Head of caudate nucleus (tissue), 42 donors: ENCODE measurements at regions not wholly inside any gene's neighbourhood (a gene's known extent, or its start where the extent isn't known, plus 50 kb on each side); places are given as distances from the start of the nearest gene placed in this dataset.

ENCODE experiments used
- DNase-seq, 42 donors: peaks; one replicate each; pipeline versions ENCODE4 v3.0.0 to v3.0.0-alpha.2; 2020 to 2021; ENCODE audit warnings: mixed read lengths in 7 of 42
- intact Hi-C: fragments of 100-400 bp; cut with DNase I; formaldehyde crosslinking; loops from one replicate; pipeline ENCODE4 v1.15.0; 2022

DNA sequence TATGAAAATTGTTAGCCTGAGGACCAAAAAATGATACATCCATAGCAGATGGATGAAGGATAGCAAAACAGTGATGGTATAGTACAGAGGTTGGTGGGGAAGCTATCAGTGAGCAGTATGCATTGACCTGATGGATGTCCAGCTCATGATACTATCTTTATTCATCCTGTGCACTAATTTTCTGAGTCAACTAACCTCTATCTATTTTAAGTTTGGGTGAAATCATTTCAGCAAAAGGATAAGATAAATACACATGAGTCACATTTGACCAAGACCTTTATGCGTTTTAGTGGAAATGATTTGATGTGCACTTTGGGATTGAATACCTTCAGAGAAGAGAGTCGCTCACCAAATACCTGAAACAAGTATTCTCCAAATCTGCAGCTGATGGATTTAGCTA, 351.0 kb upstream of the NR3C2 start:
- intact Hi-C loops, result no loop called here

DNA sequence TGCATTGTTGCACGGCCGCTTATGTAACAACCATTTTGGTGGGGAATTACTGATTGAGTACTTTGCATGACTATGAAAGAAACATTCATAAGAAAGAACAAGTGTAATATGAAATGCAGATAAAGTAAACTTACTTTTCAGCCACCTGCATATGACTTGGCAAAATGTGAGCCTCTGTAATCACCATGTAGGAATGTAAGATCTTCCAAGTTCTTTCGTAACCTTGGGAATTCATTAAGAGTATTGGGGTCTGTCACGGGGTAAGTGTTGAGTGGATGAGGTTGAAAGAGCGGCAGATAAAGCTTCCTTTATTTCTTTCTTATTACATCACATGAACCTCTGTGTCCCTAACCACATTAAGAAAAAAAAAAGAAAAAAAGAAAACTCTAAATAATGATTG, 348.5 kb upstream of the NR3C2 start:
- no peak for DNase-seq
- intact Hi-C loops, result no loop called here

More for the DNA sequence above, 351.0 kb upstream of the NR3C2 start:
- no peak for DNase-seq

DNA sequence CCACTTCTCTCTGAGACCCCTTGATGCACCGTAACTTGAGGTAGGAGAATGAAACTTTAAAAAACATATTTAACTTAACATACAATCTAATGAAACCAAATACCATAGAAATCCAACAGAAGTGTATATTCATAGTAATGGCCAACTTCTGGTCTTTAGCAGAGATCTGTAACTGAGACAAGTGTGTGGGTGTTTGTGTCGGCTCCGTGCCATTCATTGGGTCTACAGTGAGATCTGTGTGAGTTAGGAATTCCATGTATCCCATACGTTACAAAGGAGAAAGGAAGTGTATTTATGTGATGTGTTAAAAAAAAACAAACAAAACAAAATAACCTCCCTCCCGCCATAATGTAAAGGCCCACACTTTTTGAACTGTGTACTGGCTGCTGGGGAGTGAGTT, 348.0 kb upstream of the NR3C2 start:
- intact Hi-C loops, result no loop called here
- DNase-seq, result no peak

DNA sequence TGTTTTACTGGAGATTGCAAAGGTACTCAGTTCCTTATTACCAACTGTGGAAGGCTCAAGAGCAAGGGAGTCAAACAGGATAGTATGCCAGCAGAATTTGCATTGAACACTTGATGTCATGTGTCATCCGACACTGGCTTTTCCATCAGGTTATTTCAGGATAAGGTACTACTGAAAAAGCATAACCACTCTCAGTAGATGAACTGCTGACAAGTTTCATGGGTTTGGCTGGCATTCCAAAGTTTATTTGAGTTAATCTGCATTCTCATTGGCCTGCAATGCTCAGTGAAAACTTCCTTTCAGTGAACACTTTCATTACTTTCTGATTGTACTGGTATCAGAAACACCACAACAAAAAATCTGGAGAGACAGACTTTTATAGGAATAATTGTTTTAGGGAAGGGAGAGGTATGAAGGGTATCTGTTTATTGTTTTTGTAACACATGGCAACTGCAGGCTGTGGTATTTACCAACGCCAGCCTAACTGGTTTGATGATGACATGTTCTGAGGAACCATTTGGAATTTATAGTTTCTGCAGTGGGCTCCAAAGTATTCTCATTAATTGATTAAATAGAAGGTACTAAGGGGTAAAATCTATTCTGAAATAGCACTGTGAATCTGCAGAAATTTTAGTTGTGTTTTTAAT, 345.7 kb upstream of the NR3C2 start:
- no peak for DNase-seq
- intact Hi-C loops, result no loop called here

DNA sequence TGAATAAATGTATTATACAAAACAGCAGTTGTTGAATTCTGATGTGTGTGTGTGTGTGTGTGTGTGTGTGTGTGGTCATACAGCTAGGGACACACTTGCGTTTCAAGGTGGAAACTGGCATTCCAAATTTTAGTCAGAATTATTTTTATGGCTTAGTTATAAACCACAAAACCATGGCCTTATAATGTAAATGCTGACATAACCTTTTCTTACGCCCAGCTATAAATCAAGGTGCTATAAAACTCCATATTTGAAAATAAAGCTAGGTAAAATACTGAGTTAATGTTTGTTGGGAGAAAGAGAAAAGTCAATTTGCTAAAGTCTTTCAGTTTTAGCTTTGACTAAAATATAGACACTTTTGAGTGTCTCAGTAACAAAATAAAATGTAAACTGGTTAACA, 345.1 kb upstream of the NR3C2 start:
- intact Hi-C loops, result no loop called here
- DNase-seq, result no peak

DNA sequence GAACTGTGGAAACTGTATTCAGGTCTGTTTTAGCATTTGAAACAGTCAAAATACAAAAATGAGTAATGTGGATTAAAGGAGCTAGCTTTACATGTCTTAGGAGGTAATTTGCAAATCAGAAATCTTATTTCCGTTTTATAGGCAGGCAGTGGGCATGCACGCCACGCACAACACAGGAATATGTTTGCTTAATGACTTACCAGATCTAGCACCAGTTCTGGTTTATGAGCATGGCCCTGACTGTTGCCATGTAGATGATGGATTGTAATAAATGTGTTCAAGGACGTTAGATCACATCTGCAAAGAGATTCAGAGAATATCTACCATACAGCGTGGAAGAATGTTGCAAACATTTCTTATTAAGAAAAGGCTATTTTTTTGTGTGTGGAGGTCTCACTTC, 344.5 kb upstream of the NR3C2 start:
- intact Hi-C loops, result no loop called here
- DNase-seq, result no peak

DNA sequence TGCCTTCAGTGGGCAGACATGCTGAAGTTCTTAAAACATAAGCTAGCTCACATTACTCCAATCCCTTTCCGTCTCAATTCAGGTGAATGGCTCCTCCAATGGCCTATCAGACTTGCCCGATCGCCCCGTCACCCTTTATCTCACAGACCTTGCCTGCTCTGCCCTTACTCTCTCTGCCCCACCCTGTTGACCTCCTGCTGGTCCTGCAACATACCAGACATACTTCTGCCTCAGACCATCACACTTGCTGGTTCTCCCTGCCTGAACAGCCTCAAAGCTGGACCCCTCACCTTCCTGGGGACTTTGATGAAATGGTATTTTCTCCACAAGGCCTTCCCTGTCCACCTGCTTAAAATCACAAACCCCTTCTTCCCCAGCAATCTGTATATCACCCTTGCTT, 340.1 kb upstream of the NR3C2 start:
- intact Hi-C loops, result no loop called here
- DNase-seq, result no peak

DNA sequence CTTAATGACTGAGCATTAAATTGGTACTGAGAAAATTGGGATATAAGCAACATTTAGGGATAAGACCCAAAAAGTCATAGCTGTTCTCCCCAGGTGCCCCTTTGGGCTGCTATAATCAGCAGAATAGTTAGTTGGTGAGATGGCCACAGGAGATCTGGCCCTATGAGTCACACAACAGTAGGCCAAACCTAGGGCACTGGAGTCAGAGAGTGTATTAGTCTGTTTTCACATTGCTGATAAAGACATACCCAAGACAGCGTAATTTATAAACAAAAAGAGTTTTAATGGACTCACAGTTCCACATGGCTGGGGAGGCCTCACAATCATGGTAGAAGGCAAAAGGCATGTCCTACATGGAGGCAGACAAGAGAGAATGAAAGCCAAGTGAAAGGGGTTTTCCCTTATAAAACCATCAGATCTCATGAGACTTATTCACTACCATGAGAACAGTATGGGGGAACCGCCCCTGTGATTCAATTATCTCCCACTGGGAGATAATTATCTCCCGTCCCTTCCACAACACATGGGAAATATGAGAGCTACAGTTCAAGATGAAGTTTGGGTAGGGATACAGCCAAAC, 338.3 kb upstream of the NR3C2 start:
- intact Hi-C loops, result no loop called here
- no peak for DNase-seq

DNA sequence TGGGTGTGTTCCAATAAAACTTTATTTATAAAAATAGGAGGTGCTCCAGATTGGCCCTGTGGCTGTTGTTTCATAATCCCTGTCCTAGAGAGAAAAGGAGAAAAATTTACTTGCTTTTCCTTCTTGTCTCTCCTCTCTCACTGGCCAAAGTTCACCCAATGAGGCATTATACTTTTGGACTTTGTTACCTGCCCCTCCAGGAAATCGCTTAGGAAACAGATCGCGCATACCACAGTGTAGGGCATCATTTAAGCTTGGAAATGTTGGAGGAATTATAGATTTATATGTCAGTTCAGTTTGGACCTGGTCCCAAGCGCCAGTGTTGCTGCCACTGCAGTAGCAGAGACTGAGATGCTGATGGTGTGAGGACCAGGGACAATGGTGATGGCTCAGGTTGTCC, 337.6 kb upstream of the NR3C2 start:
- no peak for DNase-seq

DNA sequence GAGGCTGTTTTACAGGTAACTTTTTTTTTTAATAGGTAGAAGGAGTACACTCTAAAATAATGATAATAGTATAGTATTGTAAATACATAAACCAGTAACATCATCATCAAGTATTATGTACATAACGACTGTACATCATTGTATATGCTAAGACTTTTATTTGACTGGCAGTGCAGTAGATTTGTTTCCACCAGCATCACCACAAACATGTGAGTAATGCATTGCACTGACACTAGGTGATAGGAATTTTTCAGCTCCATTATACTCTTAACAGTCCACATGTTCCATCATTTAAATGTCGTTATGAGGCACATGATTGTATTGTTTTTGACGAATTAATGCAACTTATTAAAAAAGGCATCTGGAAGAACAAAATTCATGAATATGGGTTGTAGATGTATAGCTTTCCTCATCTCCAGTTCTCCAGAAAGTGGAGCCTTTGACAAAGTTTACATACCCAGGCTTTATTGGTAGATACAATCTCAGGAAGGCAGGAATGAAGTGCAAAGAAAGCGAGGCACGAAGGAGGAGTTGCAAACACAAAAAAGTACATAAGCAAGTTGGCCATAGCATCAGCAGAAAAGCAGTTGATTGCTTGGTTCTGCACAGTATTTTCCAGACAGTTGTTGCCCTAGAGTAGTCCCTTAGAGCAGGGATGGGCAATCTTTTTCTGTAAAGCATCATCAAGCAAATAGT, 336.9 kb upstream of the NR3C2 start:
- no peak for DNase-seq
- intact Hi-C loops, result no loop called here

More for the DNA sequence above, 337.6 kb upstream of the NR3C2 start:
- intact Hi-C loops, result no loop called here

DNA sequence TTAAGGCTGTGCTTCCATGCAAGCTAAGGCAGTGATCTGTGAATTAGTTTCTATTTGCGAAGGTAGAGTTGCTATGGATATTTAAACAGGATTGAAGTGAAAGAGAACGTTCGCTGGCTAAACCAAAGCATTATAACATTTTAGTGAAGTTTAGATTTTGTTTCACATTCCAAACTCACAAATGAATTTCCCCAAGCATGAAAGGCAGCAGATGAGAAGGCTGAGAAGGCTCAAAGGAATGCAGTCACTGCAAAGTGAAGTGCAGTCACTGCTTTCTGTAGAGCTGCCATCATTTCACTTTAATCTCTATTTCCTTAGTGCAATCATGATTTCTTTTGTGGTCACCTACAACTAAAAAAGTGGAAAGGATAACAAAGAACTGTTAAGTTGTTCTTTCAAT, 334.7 kb upstream of the NR3C2 start:
- DNase-seq, result no peak
- intact Hi-C loops, result no loop called here

DNA sequence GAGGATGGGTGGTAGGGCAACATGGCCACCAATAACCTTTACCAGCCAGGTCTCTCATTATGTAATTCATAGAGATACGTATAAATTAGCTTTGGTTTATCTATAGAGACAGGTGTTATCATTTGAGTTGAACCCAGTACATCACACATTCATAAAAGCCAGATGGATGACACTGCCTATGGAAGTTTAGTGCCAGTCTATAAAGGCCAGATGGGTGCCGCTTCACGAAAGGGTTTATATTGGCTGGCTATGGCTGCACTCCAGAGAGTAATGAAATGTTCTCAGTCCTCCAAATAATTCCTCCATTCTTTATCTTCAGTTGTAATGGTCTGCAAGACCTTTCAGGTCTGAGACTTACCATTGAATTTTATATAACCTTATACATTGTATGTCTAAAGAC, 331.9 kb upstream of the NR3C2 start:
- intact Hi-C loops, result no loop called here
- no peak for DNase-seq

DNA sequence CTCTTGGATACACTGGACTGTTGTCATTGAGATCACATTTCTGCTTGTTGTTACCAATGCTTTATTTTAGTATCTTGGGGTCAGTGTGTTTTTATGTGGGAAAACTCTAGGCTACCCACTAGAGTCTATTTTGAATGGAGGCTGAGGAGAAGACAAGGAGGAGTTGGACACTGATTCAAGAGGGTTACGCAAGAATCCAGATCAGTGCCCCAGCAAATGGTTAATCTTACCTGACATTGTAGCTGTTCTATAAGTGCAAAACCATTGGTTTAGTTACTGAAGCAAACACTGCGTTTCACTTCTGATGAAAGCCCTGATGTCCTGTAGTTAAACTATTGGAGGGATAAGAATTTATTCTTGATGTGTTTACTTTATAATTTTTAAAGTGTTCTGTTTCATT, 331.1 kb upstream of the NR3C2 start:
- intact Hi-C loops, result no loop called here

DNA sequence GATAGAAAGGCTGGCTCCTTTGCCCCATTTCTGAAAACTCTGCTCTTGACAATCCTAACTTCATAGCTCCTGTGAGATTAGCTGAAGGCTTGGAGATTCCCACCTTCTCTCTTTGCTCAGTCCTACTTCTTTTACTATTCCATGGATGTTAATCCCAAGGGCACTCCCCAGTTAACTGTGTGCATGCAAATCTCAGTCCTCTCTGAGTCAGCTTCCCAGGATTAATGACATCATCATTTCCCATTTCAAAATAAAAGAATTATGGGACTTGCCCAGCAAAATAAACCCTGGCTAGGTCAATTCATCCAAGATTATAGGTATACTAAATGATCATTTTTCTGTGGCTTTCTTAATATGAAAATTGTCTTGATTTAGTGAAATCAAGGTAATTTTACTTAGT, 328.6 kb upstream of the NR3C2 start:
- intact Hi-C loops, result no loop called here

More for the DNA sequence above, 331.1 kb upstream of the NR3C2 start:
- DNase-seq, result no peak

DNA sequence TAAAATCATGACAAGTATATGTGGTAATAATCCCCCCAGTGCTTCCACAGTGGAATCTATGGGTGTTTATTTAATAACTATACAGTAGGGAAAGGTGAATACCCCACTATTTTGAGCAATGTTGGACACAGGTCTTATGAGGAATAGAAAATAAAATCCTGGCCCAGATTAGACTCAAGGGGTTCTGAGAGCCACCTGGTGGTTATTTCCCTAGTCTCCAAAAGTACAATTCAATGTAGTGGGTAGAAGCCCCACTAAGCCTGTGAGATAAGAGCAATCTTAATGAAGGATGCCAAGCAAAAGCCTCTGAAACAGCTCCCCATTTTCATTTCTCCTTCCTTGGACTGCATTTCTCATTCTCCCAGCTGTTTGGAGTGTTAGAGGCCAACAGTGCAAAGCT, 328.2 kb upstream of the NR3C2 start:
- intact Hi-C loops, result no loop called here
- DNase-seq, result no peak

More for the DNA sequence above, 328.6 kb upstream of the NR3C2 start:
- no peak for DNase-seq

DNA sequence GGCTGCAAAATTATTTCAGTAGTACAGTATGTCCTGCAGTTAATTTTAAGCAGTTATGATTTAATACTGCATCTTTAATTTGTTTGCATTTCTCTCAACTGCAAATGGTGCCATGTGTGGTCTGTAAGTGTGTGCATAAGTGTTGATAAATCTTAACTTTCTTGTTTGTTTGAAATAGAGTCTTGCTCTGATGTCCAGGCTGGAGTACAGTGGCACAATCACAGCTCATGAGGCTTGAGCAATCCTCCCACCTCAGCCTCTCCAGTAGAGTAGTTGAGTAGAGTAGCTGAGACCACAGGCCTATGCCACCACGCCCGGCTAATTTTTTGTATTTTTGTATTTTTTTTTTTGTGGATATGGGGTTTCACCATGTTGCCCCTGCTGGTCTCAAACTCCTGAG, 322.5 kb upstream of the NR3C2 start:
- intact Hi-C loops, result no loop called here
- DNase-seq, result no peak

DNA sequence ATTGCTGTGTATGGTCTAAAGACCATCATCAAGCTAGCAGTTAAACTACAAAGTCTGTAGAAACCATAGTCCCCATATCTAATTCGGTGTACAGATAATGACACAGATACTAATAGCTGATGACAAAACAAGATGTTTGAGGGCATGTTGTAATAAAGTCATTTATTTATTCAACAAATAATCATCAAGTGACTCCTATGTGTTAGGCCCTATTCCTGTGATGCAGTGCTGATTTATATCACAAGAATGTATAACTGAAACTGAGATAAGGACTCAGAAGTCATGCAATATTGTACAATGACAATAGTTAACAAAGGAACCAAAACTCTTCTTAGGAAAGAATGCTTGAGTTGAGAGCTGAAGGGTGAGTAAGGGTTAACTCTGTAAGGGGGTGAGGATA, 315.0 kb upstream of the NR3C2 start:
- intact Hi-C loops, result no loop called here
- no peak for DNase-seq

DNA sequence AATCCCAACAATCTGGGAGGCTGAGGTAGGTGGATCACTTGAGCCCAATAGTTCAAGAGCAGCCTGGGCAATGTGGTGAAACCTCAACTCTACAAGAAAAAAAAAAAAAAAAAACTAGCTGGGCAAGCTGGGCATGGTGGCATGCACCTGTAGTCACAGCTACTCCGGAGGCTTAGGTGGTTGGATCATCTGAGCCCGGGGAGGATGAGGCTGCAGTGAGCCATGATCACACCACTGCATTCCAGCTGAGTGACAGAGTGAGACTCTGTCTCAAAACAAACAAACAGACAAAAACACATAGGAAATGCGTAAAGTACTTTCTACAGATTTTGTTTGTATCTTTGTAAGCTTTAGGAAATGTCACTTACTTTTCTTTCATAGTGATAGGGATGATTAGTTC, 307.2 kb upstream of the NR3C2 start:
- intact Hi-C loops, result no loop called here
- DNase-seq, result no peak

DNA sequence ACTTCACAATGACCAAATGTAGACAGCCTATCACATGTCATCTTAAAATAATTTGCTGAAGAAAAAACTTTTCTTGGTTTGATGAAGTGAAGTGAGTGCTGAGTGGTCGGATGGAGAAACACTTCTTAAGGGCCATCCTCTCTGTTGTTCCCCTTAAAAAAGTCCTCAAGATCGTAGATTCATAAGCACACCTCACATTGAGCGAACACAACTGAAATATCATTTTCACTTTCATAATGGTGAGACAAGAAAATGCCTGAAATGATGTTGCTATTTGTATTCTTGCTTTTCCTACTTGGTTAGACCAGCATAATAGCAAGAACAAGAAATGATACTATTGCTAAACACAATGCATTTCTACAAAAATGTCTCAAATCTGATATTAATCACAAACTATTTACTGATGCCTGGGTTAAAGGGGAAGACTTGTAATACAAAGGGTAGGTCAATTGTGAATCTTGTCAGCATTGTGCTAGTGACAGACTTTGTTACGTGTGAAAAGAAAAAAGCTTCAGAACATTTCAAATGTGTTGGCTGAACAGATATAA, 305.6 kb upstream of the NR3C2 start:
- intact Hi-C loops, result no loop called here
- no peak for DNase-seq

DNA sequence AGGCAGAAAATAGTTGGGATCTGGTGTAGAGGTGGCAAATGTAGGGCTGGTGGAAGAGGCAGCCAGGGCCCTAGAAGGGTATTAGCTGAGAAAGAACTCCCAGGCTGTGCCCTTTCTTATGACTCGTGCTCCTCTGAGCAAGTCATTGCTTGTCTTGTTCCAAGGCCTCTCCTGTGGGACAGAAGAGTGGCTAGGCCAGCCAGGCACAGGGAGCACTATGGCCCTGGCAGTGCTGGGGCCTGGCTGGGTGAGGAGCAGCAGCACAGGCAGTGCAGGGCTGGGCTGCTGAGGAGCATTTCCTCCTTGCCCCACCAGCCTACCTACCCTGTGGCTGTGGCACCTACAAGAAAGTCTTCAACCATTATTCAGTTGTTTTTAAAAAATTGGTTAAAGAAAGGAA, 298.5 kb upstream of the NR3C2 start:
- intact Hi-C loops, result no loop called here

More for the DNA sequence above, 298.5 kb upstream of the NR3C2 start:
- DNase-seq, result no peak
